Neuron (in vitro differentiated cells): ENCODE measurements at regions not wholly inside any gene's neighbourhood (a gene's known extent, or its start where the extent isn't known, plus 50 kb on each side); places are given as distances from the start of the nearest gene placed in this dataset.

Source experiments
- H2AFZ ChIP-seq: one replicate; pipeline ENCODE4 v1.6.1; 2013; ENCODE audit warnings: low read depth, mild to moderate bottlenecking, inconsistent platforms, low read length, moderate library complexity
- H3K27me3 ChIP-seq: one replicate; pipeline ENCODE4 v1.6.1; 2013; ENCODE audit warnings: low read length; ENCODE audit not compliant: insufficient read depth
- H3K36me3 ChIP-seq: one replicate; pipeline ENCODE4 v1.6.1; 2013; ENCODE audit warnings: low read length; ENCODE audit not compliant: insufficient read depth
- H3K4me1 ChIP-seq: one replicate; pipeline ENCODE4 v1.6.1; 2013; ENCODE audit warnings: low read length; ENCODE audit not compliant: insufficient read depth
- H3K4me3 ChIP-seq: 2 replicates; pipeline ENCODE4 v1.5.1; 2013; ENCODE audit warnings: mild to moderate bottlenecking, low read length, moderate library complexity
- H3K9me3 ChIP-seq: one replicate; pipeline ENCODE4 v1.6.1; 2013; ENCODE audit warnings: low read length

DNA sequence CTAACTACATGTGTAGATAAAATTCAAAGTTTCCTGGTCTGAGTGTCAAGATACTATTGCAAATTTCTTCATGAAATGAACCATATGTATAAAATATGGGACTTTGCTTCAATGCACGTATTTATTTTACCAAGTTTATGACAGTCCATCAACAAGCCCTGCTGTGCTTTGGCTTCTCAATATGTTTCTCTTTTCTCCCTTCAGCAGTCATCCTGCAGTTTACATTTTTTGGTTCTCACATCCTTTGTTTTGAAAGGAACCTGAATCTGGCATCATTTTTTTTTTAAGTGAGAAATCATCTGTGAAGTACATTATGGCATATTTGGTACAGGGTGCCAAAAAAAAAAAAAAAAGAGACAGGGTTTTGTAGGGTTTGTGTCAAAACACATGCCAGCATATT is 65.1 kb downstream of the YIPF5 start:
- no peaks in the 10 kb centered on the region for H3K9me3 ChIP-seq
- H3K4me1 ChIP-seq, result no peaks in the 10 kb centered on the region
- no peaks in the 10 kb centered on the region for H3K27me3 ChIP-seq
- H2AFZ ChIP-seq, result no peak overlapping the region
- no peak overlapping the region for H3K4me3 ChIP-seq
- no peaks in the 10 kb centered on the region for H3K36me3 ChIP-seq

GRCh38 chr5:144108131-144108530 is 62.3 kb downstream of the YIPF5 start:
- H3K4me1 ChIP-seq, result no peaks in the 10 kb centered on the region
- no peaks in the 10 kb centered on the region for H3K9me3 ChIP-seq
- H2AFZ ChIP-seq, result no peak overlapping the region
- no peaks in the 10 kb centered on the region for H3K36me3 ChIP-seq
- no peak overlapping the region for H3K4me3 ChIP-seq
- no peaks in the 10 kb centered on the region for H3K27me3 ChIP-seq
